Stimulated activated CD4-positive, alpha-beta T cell treated with anti-CD3 and anti-CD28 coated beads, Interleukin-12 subunit alpha, Interleukin-12 subunit beta, amount 100 ng/mL, for 24 hours (primary cell): ENCODE measurements at regions not wholly inside any gene's neighbourhood (a gene's known extent, or its start where the extent isn't known, plus 50 kb on each side); places are given as distances from the start of the nearest gene placed in this dataset.

Source experiments
- DNase-seq, 2 experiments: peaks; one replicate each; pipeline ENCODE4 v3.0.0-alpha.2; 2020; ENCODE audit warnings: low read depth in 2 of 2

DNA sequence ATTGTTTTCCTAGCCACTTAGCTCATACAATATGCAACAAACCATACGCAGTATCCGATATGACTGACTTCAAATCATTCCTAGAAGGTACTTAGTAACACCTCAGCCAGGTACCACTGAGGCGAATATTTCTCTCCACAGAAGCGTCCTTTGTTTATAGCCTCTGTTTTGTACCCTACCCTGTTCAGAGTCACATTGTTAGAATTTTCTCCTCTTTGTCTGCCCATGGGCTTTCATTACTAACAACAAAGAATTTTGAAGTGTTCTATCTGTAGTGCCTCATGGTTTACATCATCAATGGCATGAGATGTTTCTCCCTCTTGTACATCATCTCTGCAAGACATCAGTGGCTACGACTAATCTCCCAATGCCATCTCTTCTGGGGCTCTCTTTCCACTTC is 212.4 kb upstream of the GLI3 start:
- no peak for DNase-seq

- DNase-seq: no peak
These were observed 211.9 kb upstream of the GLI3 start for GRCh38 chr7:42448901-42449300.

DNA sequence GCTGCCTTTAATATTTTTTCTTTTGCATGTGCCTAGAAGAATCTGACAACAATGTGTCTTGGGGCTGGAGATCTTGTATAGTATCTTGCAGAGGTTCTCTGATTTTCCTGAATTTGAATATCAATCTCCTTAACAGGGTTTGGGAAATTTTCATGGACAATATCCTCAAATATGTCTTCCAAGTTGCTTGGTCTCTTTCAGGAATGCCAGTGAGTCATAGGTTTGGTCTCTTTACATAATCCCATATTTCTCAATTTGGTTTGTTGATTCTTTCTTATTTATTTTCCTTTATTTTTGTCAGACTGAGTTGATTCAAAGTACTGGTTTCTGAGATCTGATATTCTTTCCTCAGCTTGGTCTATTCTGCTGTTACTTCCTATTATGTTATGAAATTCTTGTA is 208.7 kb upstream of the GLI3 start:
- no peak for DNase-seq

GRCh38 chr7:42440951-42441350 is 203.9 kb upstream of the GLI3 start:
- no peak for DNase-seq

DNA sequence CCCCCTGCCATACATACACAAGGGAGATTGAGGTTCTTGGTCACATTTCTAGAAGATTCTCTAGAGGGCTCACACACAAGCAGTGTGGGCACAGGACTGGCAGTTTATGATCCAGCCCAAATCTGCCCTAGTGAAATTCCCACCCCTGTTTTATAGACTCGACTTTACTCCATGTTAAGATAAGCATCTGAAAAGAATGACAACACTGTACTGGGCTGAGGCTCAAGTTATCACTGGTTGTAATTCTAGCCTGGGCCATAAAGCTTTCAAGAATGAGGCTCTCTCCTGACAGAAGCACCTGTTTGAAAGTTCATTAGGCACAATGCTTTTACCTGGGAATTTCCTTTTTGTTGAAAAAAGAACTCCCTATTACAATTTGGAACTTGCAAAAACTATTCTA is 195.6 kb upstream of the GLI3 start:
- DNase-seq: no peak

DNA sequence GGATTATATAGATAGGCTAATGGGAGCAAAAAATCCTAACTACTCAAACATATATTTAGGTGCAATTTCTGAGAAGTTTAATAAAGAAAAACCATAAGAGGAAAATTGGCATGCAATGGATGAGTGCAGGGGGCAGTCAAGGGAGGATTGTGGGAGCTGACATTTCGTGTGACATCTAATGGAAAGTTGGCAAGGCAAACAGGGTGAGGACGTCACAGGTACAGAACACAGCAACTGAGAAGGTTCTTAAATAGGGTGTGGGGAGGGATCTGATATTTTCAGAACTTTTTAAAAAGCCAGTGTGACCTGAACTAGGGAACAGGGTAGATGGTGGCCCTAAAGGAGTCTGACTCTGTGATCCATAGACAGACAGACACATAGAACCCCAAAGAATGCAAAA is 194.9 kb upstream of the GLI3 start:
- DNase-seq: no peak

DNA sequence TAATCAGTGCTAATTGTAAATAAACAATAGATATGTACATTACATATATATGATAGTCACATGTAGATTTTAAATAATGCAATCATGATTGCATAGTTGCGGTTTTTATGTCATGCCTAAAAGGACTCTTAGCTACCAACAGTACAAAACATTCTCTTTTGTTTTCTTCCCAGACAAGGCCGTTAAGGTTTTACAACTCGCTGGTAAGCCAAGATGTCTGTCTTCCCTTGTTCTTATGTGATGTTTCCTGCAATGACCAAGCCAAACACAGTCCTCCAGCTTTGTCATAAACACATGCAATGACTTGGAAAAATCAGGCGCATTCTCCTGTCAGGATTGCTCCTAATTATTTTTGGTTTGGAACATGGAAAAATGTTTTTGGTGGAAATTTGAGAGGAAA is 192.3 kb upstream of the GLI3 start:
- DNase-seq: no peak

- DNase-seq: no peak
These were observed 189.2 kb upstream of the GLI3 start for GRCh38 chr7:42426163-42426562.

GRCh38 chr7:42414941-42415505 is 178.0 kb upstream of the GLI3 start:
- DNase-seq: no peak

DNA sequence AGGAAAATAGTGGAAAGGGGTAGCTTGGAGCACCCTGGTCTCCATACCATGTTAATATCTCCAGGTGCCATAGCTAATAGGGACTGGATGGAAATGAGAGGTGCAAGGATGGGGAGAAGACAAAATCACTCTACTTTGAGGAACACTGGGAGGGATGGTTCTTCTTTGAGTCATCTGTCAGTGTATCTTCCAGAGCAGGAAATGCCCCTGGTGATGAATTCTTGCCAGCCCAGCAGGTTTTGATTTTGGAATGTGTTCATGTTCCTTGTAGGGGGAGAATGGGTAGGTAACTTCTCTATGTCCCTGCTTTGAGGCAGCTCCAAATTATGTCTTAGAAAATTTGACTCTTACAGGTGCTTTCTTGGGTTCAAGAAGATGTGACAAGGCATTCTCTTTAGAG is 177.0 kb upstream of the GLI3 start:
- DNase-seq: no peak

GRCh38 chr7:42409296-42409695 is 172.3 kb upstream of the GLI3 start:
- DNase-seq: no peak

DNA sequence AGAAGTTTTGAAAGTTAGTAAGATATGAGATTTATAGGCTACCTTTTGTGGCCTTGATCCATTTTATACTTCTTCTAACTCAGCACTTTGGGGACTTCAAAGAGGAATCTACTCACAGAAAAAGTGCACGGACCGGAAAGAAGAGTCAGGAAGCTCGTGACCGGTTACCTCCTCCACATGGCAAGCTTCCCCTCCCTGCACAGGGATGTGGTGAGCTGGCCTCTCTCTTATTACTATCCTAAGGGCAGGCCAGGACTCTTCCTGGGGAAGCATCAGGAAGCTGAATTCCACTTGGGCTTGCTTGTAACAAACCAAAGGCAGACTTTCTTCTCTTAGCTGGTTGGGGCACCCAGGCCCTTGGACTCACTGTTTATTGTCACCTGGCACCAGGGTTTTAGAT is 170.8 kb upstream of the GLI3 start:
- no peak for DNase-seq

DNA sequence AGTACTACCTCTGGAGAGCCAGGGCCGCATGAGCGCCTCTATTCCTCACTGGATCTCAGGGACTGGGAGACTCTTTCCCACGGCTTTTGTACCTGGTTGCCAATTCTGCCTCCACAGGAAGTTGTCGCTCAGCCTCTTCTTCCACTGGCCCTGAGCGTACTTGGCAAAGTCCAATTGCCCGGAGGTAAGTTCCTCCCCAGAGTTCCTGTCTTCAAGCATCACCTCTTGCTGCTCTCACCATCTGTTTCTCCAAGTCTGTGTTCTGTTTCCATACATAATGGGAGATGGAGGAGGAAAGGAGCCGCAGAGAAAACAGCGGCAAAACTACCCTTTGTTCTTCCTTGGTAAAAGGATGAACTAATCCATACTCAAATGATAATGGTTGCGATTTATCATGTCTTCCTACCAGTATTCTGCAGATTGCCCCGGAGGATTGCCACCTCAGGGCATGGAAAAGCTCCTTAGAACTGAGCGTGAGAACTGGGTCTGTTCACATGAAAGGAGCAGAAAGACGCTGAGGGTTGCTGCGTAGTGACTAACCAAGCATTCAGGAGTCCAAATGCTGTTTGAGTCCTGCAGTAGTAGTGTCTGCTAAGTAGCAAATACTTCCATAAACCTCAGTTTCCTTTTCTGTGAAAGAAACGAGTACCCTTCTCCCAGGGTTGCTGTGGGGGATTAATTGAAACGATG is 170.2 kb upstream of the GLI3 start:
- DNase-seq: no peak

- no peak for DNase-seq
These were observed 169.3 kb upstream of the GLI3 start for GRCh38 chr7:42406358-42406757.

DNA sequence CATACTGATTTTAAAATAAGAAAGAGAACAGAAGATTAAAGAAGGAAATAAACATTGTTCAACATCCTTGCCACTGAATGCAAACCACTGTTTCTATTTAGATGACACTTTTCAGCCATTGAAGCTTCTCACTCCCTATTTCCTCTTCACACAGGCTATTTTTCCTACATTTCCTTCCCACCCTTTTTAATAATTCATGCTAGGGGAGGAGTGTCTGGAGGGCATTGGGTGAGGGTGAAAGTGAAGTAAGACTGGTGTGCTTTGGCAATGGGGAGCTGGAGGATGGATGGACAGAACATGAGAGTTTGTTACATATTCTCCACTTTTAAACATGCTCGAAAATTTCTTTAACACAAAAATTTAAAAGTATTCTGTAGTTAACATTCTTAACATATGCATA is 168.8 kb upstream of the GLI3 start:
- no peak for DNase-seq

DNA sequence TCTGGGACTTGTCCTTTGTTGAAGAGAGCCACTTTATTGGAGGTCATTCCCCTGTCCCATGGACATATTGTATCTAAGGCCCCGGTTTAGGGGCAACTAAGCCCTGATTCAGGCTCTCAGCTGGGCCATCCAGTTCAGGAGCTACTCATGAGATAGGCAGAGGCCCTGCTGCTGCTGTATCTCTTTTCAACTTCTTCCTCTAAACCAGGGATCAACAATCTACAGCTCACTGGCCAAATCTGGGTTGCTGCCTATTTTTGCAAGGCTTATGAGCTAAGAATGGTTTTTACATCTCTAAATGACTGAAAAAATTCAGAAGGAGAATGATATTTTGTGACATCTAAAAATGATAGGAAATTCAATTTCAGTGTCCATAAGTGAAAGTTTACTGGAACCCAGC is 166.8 kb upstream of the GLI3 start:
- no peak for DNase-seq

GRCh38 chr7:42400961-42401360 is 164.0 kb upstream of the GLI3 start:
- DNase-seq: no peak

- DNase-seq: no peak
These were observed 163.3 kb upstream of the GLI3 start for GRCh38 chr7:42400211-42400772.

- DNase-seq: no peak
These were observed 158.6 kb upstream of the GLI3 start for GRCh38 chr7:42395607-42396006.

- no peak for DNase-seq
These were observed 155.8 kb upstream of the GLI3 start for GRCh38 chr7:42392826-42393225.

- no peak for DNase-seq
These were observed 152.7 kb upstream of the GLI3 start for GRCh38 chr7:42389697-42390096.

DNA sequence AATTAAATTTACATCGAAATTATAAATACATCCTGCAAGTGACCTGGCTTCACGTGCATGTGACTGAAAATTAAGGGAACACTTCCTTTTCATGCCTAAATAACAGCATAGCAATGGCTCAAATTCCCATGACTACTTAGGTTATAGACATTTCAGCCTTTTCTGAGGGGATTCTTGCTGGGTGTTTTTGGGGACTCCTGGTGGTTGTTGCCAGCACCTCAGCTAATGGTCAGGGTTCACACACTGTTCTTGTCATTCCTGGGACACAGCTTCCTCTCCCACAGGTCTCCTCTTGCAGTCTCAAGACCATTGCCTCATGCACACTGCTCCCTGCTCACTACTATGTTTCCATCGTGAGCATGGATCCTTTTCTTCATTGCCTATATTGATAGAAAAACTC is 148.9 kb upstream of the GLI3 start:
- no peak for DNase-seq

DNA sequence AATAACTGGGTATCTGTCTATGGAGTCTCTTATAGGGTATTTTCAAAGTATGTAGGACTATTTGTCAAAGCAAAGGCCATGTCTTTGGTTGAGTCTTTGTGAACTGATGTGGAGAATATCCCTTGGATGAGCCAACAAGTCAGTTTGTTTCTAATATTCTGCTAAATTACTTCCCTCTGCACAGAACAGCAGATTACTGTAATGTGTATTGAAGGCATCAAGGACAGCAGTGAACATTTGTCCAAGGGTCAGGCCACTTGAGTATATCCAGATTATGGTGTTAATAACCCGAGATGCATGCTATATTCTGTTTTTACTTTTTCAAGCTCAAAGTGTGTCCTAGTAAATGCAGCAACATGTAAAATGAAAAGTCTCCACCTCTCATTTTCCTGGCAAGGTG is 144.2 kb upstream of the GLI3 start:
- no peak for DNase-seq

- DNase-seq: no peak
These were observed 143.4 kb upstream of the GLI3 start for GRCh38 chr7:42380401-42380800.
